Stomach (tissue), 4 donors: ENCODE measurements at regions not wholly inside any gene's neighbourhood (a gene's known extent, or its start where the extent isn't known, plus 50 kb on each side); places are given as distances from the start of the nearest gene placed in this dataset.

Experiments used
- CTCF ChIP-seq, 7 experiments: fragments of 450-650 bp in 4 of 7; fragments of 200-600 bp in 3 of 7; sonication (generic) in 3 of 7; IDR thresholded peaks; one replicate each; pipeline ENCODE4 v1.5.1; 2016 to 2019; ENCODE audit warnings: antibody characterized with exemption in 7 of 7, control low read depth in 2 of 7, mild to moderate bottlenecking in 1 of 7
- EP300 ChIP-seq: sonication (generic); formaldehyde crosslinking; IDR thresholded peaks from one replicate; pipeline ENCODE4 v1.6.1; 2017; ENCODE audit warnings: antibody characterized with exemption
- POLR2A ChIP-seq, 4 donors: fragments of 450-650 bp; IDR thresholded peaks; one replicate each; pipeline ENCODE4 v1.6.1; 2016; ENCODE audit warnings: antibody characterized with exemption in 4 of 4, control low read depth in 2 of 4, mild to moderate bottlenecking in 1 of 4, moderate library complexity in 1 of 4

GRCh38 chr3:109644332-109644731 is 307.0 kb upstream of the DPPA4 start:
- TF ChIP-seq EP300 (no peak), CTCF (IDR thresholded peaks at IDR 0.05) (no peak), POLR2A (IDR thresholded peaks at IDR 0.05) (no peak)
